Naive thymus-derived CD4-positive, alpha-beta T cell (primary cell): ENCODE measurements at regions not wholly inside any gene's neighbourhood (a gene's known extent, or its start where the extent isn't known, plus 50 kb on each side); places are given as distances from the start of the nearest gene placed in this dataset.

Experiments used
- ATAC-seq: fragments of 150-1000 bp; cut with Tn5 transposase; 2 replicates; pipeline ENCODE4 v1.10.0; 2021; ENCODE audit warnings: mild to moderate bottlenecking, moderate library complexity
- CTCF ChIA-PET: fragments of 350-600 bp; sonication (Branson Sonifier 250); formaldehyde crosslinking; loops from one replicate; lab custom pipeline; 2021; ENCODE audit warnings: antibody characterized with exemption; lab: Charles Lee
- POLR2A ChIA-PET: fragments of 350-600 bp; sonication (Branson Sonifier 250); formaldehyde crosslinking; loops from one replicate; lab custom pipeline; 2021; ENCODE audit warnings: antibody characterized with exemption, inconsistent platforms; lab: Charles Lee
- DNase-seq, 9 donors: peaks; one replicate each; pipeline versions ENCODE4 v3.0.0 to v3.0.0-alpha.2; 2020 to 2022; ENCODE audit warnings: mixed read lengths in 1 of 9
- H3K27ac ChIP-seq: one replicate; pipeline ENCODE4 v1.7.0; 2013; ENCODE audit warnings: mild to moderate bottlenecking, low read depth, low read length, moderate library complexity
- H3K27me3 ChIP-seq, 2 donors: one replicate each; pipeline ENCODE4 v1.7.0; 2013; ENCODE audit warnings: low read length in 2 of 2, mild to moderate bottlenecking in 2 of 2, moderate library complexity in 2 of 2; ENCODE audit not compliant: control insufficient read depth in 2 of 2, insufficient read depth in 2 of 2
- H3K36me3 ChIP-seq, 3 experiments: 1 replicate in 2 of 3; 2 replicates in 1 of 3; pipeline ENCODE4 v1.7.0; 2013; ENCODE audit warnings: low read length in 3 of 3, mild to moderate bottlenecking in 3 of 3, moderate library complexity in 1 of 3; ENCODE audit not compliant: insufficient read depth in 3 of 3, control insufficient read depth in 2 of 3
- H3K4me1 ChIP-seq, 2 donors: one replicate each; pipeline ENCODE4 v1.7.0; 2013; ENCODE audit warnings: low read length in 2 of 2, mild to moderate bottlenecking in 2 of 2, moderate library complexity in 1 of 2; ENCODE audit not compliant: control insufficient read depth in 2 of 2, insufficient read depth in 2 of 2
- H3K4me3 ChIP-seq: 2 replicates; pipeline ENCODE4 v1.7.0; 2013; ENCODE audit warnings: mild to moderate bottlenecking, low read length
- H3K9me3 ChIP-seq, 3 experiments: 1 replicate in 2 of 3; 2 replicates in 1 of 3; pipeline ENCODE4 v1.7.0; 2013; ENCODE audit warnings: low read length in 3 of 3; ENCODE audit not compliant: control insufficient read depth in 2 of 3
- H3K27ac Mint-ChIP-seq, 9 donors: one replicate each; pipeline ENCODE4 v1.8.0; 2020 to 2022; ENCODE audit warnings: mixed read lengths in 9 of 9, mild to moderate bottlenecking in 8 of 9, moderate library complexity in 5 of 9, inconsistent platforms in 2 of 9
- H3K27me3 Mint-ChIP-seq, 5 donors: one replicate each; pipeline ENCODE4 v1.8.0; 2021 to 2022; ENCODE audit warnings: mixed read lengths in 5 of 5, mild to moderate bottlenecking in 1 of 5
- H3K36me3 Mint-ChIP-seq, 5 donors: one replicate each; pipeline ENCODE4 v1.8.0; 2020 to 2022; ENCODE audit warnings: mixed read lengths in 5 of 5, mild to moderate bottlenecking in 3 of 5, inconsistent platforms in 1 of 5
- H3K4me1 Mint-ChIP-seq, 7 donors: one replicate each; pipeline ENCODE4 v1.8.0; 2020 to 2022; ENCODE audit warnings: mixed read lengths in 7 of 7, mild to moderate bottlenecking in 3 of 7, inconsistent platforms in 1 of 7
- H3K4me3 Mint-ChIP-seq, 10 donors: one replicate each; pipeline ENCODE4 v1.8.0; 2020 to 2022; ENCODE audit warnings: mild to moderate bottlenecking in 10 of 10, mixed read lengths in 10 of 10, moderate library complexity in 6 of 10, inconsistent platforms in 2 of 10
- H3K9me3 Mint-ChIP-seq, 11 donors: one replicate each; pipeline ENCODE4 v1.8.0; 2020 to 2022; ENCODE audit warnings: mixed read lengths in 11 of 11, mild to moderate bottlenecking in 4 of 11, inconsistent platforms in 1 of 11, moderate library complexity in 1 of 11
- intact Hi-C, 2 donors: fragments of 100-400 bp; cut with micrococcal nuclease; formaldehyde crosslinking; loops; one replicate each; pipeline ENCODE4 v1.15.1; 2023

DNA sequence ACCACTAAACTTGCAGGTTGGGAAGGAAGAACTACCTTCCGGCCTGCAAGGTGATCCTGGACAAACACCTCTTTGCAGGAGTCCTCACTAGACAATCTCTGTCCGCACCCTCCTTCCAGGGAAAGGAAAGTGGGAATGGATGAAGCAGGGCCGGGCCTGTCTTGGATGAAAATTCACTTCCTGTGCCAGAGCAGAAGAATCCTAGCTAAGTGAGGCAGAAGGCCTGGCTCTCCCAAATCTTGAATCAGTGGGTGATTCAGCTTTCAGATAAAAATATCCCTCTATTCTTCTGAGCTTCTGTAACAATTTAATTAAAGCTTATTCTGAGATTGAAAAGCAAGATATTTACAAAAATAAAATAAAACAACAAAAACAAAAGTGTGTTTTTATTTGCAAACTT, 281.9 kb upstream of the TLE4 start:
- no peaks in the 10 kb centered on the region for H3K9me3 ChIP-seq
- Mint-ChIP-seq H3K9me3 (peaks cover 0 to 5% (median 0%) of the 10 kb centered on the region in 11 donors), H3K27me3 (peaks cover 0 to 4% (median 0%) of the 10 kb centered on the region in 5 donors), H3K4me3 (no peak overlapping the region), H3K4me1 (no peaks in the 10 kb centered on the region), H3K36me3 (no peaks in the 10 kb centered on the region), H3K27ac (no peak overlapping the region)
- ATAC-seq (no peak), DNase-seq (no peak)
- H3K4me1 ChIP-seq = no peaks in the 10 kb centered on the region
- H3K27me3 ChIP-seq = no peaks in the 10 kb centered on the region
- no peak overlapping the region for H3K4me3 ChIP-seq
- no peaks in the 10 kb centered on the region for H3K36me3 ChIP-seq
- no peak overlapping the region for H3K27ac ChIP-seq
- intact Hi-C loops = no loop called here
- POLR2A ChIA-PET = no interaction called here
- CTCF ChIA-PET = interaction anchor here (0.6 kb wide), 1 partner anchor 59 kb away, joined by 4 read pairs; no protein-coding TSS in a partner anchor

DNA sequence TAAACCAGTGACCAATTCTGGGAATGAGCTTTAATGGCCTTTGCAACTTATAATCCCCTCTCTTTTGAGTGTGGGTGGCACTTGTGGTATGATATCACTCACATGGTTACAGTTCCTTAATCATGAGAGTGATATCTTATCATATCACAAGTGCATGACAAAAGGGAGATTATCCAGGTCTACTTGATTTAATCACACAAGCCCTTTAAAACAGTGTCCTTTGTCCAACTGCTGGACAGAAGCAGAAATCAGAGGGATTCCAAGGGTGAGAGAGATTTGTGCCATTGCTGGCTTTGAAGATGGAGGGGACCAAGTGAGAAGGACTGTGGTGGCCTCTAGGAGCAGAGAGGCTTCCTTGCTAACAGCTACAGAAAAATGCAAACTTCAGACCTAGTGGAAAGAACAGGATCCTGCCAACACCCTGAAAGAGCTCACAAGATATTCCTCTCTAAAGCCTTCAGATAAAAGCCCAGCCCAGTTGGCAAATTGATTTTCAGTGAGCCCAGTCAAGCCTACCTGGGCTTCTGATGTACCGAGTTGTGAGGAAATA, 279.0 kb upstream of the TLE4 start:
- H3K4me3 Mint-ChIP-seq = no peak overlapping the region
- no peak overlapping the region for H3K27ac Mint-ChIP-seq
- intact Hi-C loops = no loop called here
- Histone ChIP-seq H3K27me3 (no peaks in the 10 kb centered on the region), H3K36me3 (no peaks in the 10 kb centered on the region), H3K27ac (no peak overlapping the region), H3K4me1 (no peaks in the 10 kb centered on the region), H3K9me3 (no peaks in the 10 kb centered on the region), H3K4me3 (no peak overlapping the region)
- DNase-seq (no peak), ATAC-seq (no peak)
- H3K4me1 Mint-ChIP-seq = no peaks in the 10 kb centered on the region
- H3K9me3 Mint-ChIP-seq = peaks cover 0 to 5% (median 0%) of the 10 kb centered on the region in 11 donors
- ChIA-PET CTCF (no interaction called here), POLR2A (no interaction called here)
- no peaks in the 10 kb centered on the region for H3K36me3 Mint-ChIP-seq
- peaks cover 0 to 9% (median 4%) of the 10 kb centered on the region in 5 donors for H3K27me3 Mint-ChIP-seq

DNA sequence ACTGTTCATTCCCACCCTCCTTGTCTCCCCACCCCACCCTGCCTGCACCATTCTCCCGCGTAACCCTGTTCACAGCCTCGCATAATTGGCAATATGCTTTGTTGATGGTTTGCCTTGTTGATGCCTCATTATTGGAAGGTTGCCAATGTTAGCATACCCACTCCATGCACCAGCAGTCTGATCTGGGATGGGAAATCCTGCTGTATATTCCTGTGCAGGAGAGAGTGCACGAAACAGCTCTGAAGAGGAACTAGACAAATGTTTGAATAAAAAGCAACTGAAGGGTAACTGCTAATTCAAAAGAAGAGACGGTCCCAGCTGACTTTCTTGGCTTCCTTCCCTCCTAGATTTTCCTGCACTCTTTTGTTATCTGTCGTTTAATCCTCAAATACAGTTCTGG, 271.7 kb upstream of the TLE4 start:
- H3K27ac Mint-ChIP-seq = no peak overlapping the region
- Histone ChIP-seq H3K27me3 (no peaks in the 10 kb centered on the region), H3K9me3 (no peaks in the 10 kb centered on the region), H3K4me1 (no peaks in the 10 kb centered on the region), H3K36me3 (no peaks in the 10 kb centered on the region), H3K4me3 (no peak overlapping the region), H3K27ac (no peak overlapping the region)
- H3K4me1 Mint-ChIP-seq = no peaks in the 10 kb centered on the region
- ChIA-PET CTCF (no interaction called here), POLR2A (no interaction called here)
- no peaks in the 10 kb centered on the region for H3K36me3 Mint-ChIP-seq
- intact Hi-C loops = no loop called here
- DNase-seq (no peak), ATAC-seq (no peak)
- peaks cover 0 to 1% (median 0%) of the 10 kb centered on the region in 11 donors for H3K9me3 Mint-ChIP-seq
- peaks cover 0 to 17% (median 0%) of the 10 kb centered on the region in 5 donors for H3K27me3 Mint-ChIP-seq
- H3K4me3 Mint-ChIP-seq = no peak overlapping the region

DNA sequence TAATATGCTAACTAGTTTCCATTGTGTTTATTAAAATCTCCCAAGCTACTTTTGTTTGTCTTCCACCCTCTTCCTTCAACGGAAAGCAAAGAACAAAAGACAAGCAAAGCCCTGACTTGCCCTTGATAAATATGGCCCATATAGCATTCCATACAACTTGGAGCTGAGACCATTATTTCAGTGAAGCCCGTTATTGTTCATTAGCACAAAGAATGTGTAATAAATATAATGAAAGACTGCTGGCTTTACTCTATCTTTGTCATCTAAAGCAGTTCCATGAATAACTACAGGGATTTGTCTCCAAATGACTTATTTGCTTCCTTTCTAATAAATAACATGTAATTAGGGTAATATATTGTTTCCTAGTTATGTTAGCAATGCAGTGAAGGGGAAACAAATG, 270.7 kb upstream of the TLE4 start:
- intact Hi-C loops = no loop called here
- Mint-ChIP-seq H3K27me3 (peaks cover 0 to 17% (median 0%) of the 10 kb centered on the region in 5 donors), H3K4me1 (no peaks in the 10 kb centered on the region), H3K9me3 (peaks cover 0 to 1% (median 0%) of the 10 kb centered on the region in 11 donors), H3K4me3 (no peak overlapping the region), H3K36me3 (no peaks in the 10 kb centered on the region), H3K27ac (no peak overlapping the region)
- no peaks in the 10 kb centered on the region for H3K4me1 ChIP-seq
- no peak overlapping the region for H3K4me3 ChIP-seq
- H3K27ac ChIP-seq = no peak overlapping the region
- DNase-seq (no peak), ATAC-seq (no peak)
- H3K9me3 ChIP-seq = no peaks in the 10 kb centered on the region
- CTCF ChIA-PET = no interaction called here
- H3K36me3 ChIP-seq = no peaks in the 10 kb centered on the region
- POLR2A ChIA-PET = no interaction called here
- H3K27me3 ChIP-seq = no peaks in the 10 kb centered on the region

DNA sequence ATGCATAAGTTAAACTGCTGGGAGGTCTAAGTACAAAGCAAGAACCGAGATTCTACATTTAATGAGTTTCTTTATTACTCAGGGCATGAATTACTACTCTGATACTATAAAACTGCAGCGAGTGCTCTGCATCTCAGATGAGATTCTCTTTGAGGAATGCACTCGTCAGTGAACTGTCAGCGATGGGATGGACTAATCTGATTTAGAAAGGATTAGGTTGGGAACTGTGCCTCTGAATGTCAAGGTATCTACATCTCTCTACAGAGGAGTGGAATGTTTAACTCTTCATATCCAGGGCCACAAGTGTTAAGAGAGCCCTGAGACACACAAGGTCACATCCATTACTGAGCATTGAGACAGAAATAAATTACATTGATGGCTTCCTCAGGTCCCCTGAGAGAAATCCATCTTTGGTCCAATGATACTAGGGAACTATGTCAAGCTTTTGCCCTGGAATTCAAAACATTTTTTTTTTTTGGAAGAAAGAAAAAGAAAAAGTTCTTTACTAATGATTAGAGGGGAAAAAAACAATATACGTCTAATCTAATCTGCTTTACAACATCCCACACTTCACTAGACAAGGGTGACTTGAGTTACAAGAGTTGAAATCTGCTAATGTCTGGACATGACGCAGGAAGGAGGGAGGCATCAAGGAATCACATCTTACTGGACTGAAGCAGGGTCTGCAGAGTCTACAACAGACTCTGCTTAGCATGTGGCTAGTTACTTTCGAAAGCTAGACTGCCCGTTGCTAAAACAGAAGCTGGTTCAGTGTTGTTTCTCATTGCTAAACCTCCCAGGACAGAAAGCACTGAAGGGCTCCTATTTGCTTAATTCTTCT, 270.0 kb upstream of the TLE4 start:
- peaks cover 0 to 1% (median 0%) of the 10 kb centered on the region in 11 donors for H3K9me3 Mint-ChIP-seq

DNA sequence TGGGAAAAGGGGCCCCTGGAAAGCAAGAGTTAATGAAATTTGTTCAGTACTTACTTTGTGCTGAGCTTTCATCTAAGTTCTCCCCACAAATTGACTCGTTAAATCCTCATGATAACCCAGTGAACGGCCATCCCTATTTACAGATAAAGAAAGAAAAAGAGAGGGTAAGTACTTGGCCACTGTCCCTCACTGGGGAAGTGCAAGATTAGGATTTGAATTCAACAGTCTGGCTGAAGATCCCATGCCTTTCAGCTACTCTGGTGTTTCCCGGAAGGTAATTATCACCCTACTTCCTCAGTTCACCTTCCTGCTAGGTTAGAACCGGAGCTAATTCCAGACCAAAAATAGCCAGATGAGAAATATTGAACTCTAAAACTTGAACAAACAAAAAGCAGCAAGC, 269.2 kb upstream of the TLE4 start:
- Histone ChIP-seq H3K27me3 (no peaks in the 10 kb centered on the region), H3K9me3 (no peaks in the 10 kb centered on the region), H3K4me1 (no peaks in the 10 kb centered on the region), H3K36me3 (no peaks in the 10 kb centered on the region), H3K27ac (no peak overlapping the region), H3K4me3 (no peak overlapping the region)
- ChIA-PET CTCF (no interaction called here), POLR2A (no interaction called here)
- peaks cover 0 to 10% (median 0%) of the 10 kb centered on the region in 5 donors for H3K27me3 Mint-ChIP-seq
- intact Hi-C loops = no loop called here
- H3K27ac Mint-ChIP-seq = no peak overlapping the region
- no peaks in the 10 kb centered on the region for H3K4me1 Mint-ChIP-seq
- no peak overlapping the region for H3K4me3 Mint-ChIP-seq
- H3K36me3 Mint-ChIP-seq = no peaks in the 10 kb centered on the region
- no peak for DNase-seq
- H3K9me3 Mint-ChIP-seq = peaks cover 0 to under 1% (median 0%) of the 10 kb centered on the region in 11 donors
- no peak for ATAC-seq

More for the DNA sequence above, 270.0 kb upstream of the TLE4 start:
- Histone ChIP-seq H3K27me3 (no peaks in the 10 kb centered on the region), H3K9me3 (no peaks in the 10 kb centered on the region), H3K36me3 (no peaks in the 10 kb centered on the region), H3K4me3 (no peak overlapping the region), H3K27ac (no peak overlapping the region), H3K4me1 (no peaks in the 10 kb centered on the region)
- no peaks in the 10 kb centered on the region for H3K4me1 Mint-ChIP-seq
- H3K27ac Mint-ChIP-seq = no peak overlapping the region
- H3K27me3 Mint-ChIP-seq = peaks cover 0 to 13% (median 0%) of the 10 kb centered on the region in 5 donors
- ChIA-PET CTCF (no interaction called here), POLR2A (no interaction called here)
- intact Hi-C loops = no loop called here
- ATAC-seq (no peak), DNase-seq (no peak)
- H3K4me3 Mint-ChIP-seq = no peak overlapping the region
- H3K36me3 Mint-ChIP-seq = no peaks in the 10 kb centered on the region
